H1 (cell line): ENCODE measurements at regions not wholly inside any gene's neighbourhood (a gene's known extent, or its start where the extent isn't known, plus 50 kb on each side); places are given as distances from the start of the nearest gene placed in this dataset.

ENCODE experiments used
- BCL11A ChIP-seq, 2 experiments: IDR thresholded peaks; one replicate each; pipeline ENCODE4 v1.6.1; 2011; ENCODE audit warnings: low read depth in 2 of 2, low read length in 2 of 2, mild to moderate bottlenecking in 2 of 2
- CBX8 ChIP-seq: fragments of 300-800, 300-1000 bp; sonication (generic); IDR thresholded peaks from 2 replicates; pipeline ENCODE4 v1.7.1; 2016; ENCODE audit warnings: low read depth, low read length, borderline replicate concordance
- CREB1 ChIP-seq: IDR thresholded peaks from 2 replicates; pipeline ENCODE4 v1.6.1; 2012; ENCODE audit warnings: inconsistent platforms
- EGR1 ChIP-seq: IDR thresholded peaks from 2 replicates; pipeline ENCODE4 v1.6.1; 2011; ENCODE audit warnings: low read depth, low read length, borderline replicate concordance
- GABPA ChIP-seq: IDR thresholded peaks from 2 replicates; pipeline ENCODE4 v1.6.1; 2011; ENCODE audit warnings: mild to moderate bottlenecking, low read length, moderate library complexity, borderline replicate concordance; ENCODE audit not compliant: insufficient read depth
- PHF8 ChIP-seq: fragments of 200-600 bp; sonication (generic); conservative IDR thresholded peaks from 2 replicates; pipeline ENCODE4 v1.7.1; 2012; ENCODE audit warnings: low read depth, mild to moderate bottlenecking, inconsistent platforms, low read length, moderate library complexity
- POLR2A ChIP-seq, 2 experiments: IDR thresholded peaks; 1 replicate in 1 of 2; 2 replicates in 1 of 2; pipeline ENCODE4 v1.6.1; 2011; ENCODE audit warnings: low read depth in 2 of 2, low read length in 2 of 2, mild to moderate bottlenecking in 2 of 2; ENCODE audit errors: control extremely low read depth in 1 of 2
- POLR2AphosphoS5 ChIP-seq: IDR thresholded peaks from 2 replicates; pipeline ENCODE4 v1.6.1; 2011; ENCODE audit warnings: low read depth, low read length
- SAP30 ChIP-seq: fragments of 300-600 bp; sonication (generic); IDR thresholded peaks from 2 replicates; pipeline ENCODE4 v1.7.1; 2012; ENCODE audit warnings: low read length, moderate library complexity, mild to moderate bottlenecking, inconsistent platforms; ENCODE audit not compliant: insufficient read depth, insufficient replicate concordance
- SP1 ChIP-seq: IDR thresholded peaks from 2 replicates; pipeline ENCODE4 v1.6.1; 2011; ENCODE audit warnings: low read depth, low read length
- SUZ12 ChIP-seq: fragments of 200-600 bp; sonication (generic); IDR thresholded peaks from 2 replicates; pipeline ENCODE4 v1.6.1; 2012; ENCODE audit warnings: mild to moderate bottlenecking, inconsistent platforms, low read length, moderate library complexity, mixed read lengths
- YY1 ChIP-seq: IDR thresholded peaks from 2 replicates; pipeline ENCODE4 v1.6.1; 2011; ENCODE audit warnings: low read depth, mild to moderate bottlenecking, low read length
- ZNF274 ChIP-seq: IDR thresholded peaks from 2 replicates; pipeline ENCODE4 v1.7.0; 2012; ENCODE audit warnings: low read length, borderline replicate concordance; ENCODE audit errors: extremely low read depth
- TF ChIP-seq, protein P1 (sequence below): fragments of 300-600 bp; sonication (generic); IDR thresholded peaks from 2 replicates; pipeline ENCODE4 v1.7.1; 2012; ENCODE audit warnings: low read length, moderate library complexity, mild to moderate bottlenecking, inconsistent platforms; ENCODE audit not compliant: insufficient replicate concordance

- TF ChIP-seq, protein P1, sequence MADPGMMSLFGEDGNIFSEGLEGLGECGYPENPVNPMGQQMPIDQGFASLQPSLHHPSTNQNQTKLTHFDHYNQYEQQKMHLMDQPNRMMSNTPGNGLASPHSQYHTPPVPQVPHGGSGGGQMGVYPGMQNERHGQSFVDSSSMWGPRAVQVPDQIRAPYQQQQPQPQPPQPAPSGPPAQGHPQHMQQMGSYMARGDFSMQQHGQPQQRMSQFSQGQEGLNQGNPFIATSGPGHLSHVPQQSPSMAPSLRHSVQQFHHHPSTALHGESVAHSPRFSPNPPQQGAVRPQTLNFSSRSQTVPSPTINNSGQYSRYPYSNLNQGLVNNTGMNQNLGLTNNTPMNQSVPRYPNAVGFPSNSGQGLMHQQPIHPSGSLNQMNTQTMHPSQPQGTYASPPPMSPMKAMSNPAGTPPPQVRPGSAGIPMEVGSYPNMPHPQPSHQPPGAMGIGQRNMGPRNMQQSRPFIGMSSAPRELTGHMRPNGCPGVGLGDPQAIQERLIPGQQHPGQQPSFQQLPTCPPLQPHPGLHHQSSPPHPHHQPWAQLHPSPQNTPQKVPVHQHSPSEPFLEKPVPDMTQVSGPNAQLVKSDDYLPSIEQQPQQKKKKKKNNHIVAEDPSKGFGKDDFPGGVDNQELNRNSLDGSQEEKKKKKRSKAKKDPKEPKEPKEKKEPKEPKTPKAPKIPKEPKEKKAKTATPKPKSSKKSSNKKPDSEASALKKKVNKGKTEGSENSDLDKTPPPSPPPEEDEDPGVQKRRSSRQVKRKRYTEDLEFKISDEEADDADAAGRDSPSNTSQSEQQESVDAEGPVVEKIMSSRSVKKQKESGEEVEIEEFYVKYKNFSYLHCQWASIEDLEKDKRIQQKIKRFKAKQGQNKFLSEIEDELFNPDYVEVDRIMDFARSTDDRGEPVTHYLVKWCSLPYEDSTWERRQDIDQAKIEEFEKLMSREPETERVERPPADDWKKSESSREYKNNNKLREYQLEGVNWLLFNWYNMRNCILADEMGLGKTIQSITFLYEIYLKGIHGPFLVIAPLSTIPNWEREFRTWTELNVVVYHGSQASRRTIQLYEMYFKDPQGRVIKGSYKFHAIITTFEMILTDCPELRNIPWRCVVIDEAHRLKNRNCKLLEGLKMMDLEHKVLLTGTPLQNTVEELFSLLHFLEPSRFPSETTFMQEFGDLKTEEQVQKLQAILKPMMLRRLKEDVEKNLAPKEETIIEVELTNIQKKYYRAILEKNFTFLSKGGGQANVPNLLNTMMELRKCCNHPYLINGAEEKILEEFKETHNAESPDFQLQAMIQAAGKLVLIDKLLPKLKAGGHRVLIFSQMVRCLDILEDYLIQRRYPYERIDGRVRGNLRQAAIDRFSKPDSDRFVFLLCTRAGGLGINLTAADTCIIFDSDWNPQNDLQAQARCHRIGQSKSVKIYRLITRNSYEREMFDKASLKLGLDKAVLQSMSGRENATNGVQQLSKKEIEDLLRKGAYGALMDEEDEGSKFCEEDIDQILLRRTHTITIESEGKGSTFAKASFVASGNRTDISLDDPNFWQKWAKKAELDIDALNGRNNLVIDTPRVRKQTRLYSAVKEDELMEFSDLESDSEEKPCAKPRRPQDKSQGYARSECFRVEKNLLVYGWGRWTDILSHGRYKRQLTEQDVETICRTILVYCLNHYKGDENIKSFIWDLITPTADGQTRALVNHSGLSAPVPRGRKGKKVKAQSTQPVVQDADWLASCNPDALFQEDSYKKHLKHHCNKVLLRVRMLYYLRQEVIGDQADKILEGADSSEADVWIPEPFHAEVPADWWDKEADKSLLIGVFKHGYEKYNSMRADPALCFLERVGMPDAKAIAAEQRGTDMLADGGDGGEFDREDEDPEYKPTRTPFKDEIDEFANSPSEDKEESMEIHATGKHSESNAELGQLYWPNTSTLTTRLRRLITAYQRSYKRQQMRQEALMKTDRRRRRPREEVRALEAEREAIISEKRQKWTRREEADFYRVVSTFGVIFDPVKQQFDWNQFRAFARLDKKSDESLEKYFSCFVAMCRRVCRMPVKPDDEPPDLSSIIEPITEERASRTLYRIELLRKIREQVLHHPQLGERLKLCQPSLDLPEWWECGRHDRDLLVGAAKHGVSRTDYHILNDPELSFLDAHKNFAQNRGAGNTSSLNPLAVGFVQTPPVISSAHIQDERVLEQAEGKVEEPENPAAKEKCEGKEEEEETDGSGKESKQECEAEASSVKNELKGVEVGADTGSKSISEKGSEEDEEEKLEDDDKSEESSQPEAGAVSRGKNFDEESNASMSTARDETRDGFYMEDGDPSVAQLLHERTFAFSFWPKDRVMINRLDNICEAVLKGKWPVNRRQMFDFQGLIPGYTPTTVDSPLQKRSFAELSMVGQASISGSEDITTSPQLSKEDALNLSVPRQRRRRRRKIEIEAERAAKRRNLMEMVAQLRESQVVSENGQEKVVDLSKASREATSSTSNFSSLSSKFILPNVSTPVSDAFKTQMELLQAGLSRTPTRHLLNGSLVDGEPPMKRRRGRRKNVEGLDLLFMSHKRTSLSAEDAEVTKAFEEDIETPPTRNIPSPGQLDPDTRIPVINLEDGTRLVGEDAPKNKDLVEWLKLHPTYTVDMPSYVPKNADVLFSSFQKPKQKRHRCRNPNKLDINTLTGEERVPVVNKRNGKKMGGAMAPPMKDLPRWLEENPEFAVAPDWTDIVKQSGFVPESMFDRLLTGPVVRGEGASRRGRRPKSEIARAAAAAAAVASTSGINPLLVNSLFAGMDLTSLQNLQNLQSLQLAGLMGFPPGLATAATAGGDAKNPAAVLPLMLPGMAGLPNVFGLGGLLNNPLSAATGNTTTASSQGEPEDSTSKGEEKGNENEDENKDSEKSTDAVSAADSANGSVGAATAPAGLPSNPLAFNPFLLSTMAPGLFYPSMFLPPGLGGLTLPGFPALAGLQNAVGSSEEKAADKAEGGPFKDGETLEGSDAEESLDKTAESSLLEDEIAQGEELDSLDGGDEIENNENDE: no peak
- TF ChIP-seq PHF8: no peak
- no peak for TF ChIP-seq CREB1
- TF ChIP-seq YY1: no peak
- no peak for TF ChIP-seq ZNF274
- TF ChIP-seq POLR2A (IDR thresholded peaks at IDR 0.05; ENCODE audit: control extremely low read depth in 1 of 2, low read depth in 2 of 2, low read length in 2 of 2): no peak
- no peak for TF ChIP-seq EGR1
- no peak for TF ChIP-seq GABPA
- TF ChIP-seq SUZ12: no peak
- no peak for TF ChIP-seq POLR2AphosphoS5
- TF ChIP-seq BCL11A (IDR thresholded peaks at IDR 0.05; ENCODE audit: low read depth in 2 of 2, low read length in 2 of 2): no peak
- TF ChIP-seq SP1: no peak
- no peak for TF ChIP-seq CBX8
- TF ChIP-seq SAP30: no peak
Measured at GRCh38 chr13:42703740-42704139, 77.6 kb upstream of the FAM216B start (continued).
